ENCODE measurements at regions not wholly inside any gene's neighbourhood (a gene's known extent, or its start where the extent isn't known, plus 50 kb on each side); places are given as distances from the start of the nearest gene placed in this dataset.
"Not testable (repeated sequence)": the region's sequence is repeated elsewhere in the genome, so short reads cannot be mapped to it uniquely, and the experiment has no call there.

GRCh38 chr2:216980510-216980909 is 120.6 kb upstream of the TNP1 start:
- TF ChIP-seq CTCF (conservative IDR thresholded peaks at IDR 0.05); EZH2 (IDR thresholded peaks at IDR 0.05; ENCODE audit: low read depth): not testable (repeated sequence)

All from PC-9 (cell line).